OCI-LY1 (cell line): ENCODE measurements at regions not wholly inside any gene's neighbourhood (a gene's known extent, or its start where the extent isn't known, plus 50 kb on each side); places are given as distances from the start of the nearest gene placed in this dataset.

Experiments
- EZH2 ChIP-seq: fragments of 200-600 bp; sonication (generic), shearing (Covaris generic); IDR thresholded peaks from 2 replicates; pipeline ENCODE4 v1.8.0; 2017; ENCODE audit warnings: borderline replicate concordance, mixed run types, mild to moderate bottlenecking, antibody characterized with exemption, low read length, moderate library complexity, mixed read lengths
- TF ChIP-seq, protein P1 (sequence below): fragments of 200-600 bp; sonication (generic), shearing (Covaris generic); IDR thresholded peaks from 2 replicates; pipeline ENCODE4 v1.5.1; 2017; ENCODE audit warnings: mild to moderate bottlenecking, antibody characterized with exemption, low read length, moderate library complexity, mixed read lengths

DNA sequence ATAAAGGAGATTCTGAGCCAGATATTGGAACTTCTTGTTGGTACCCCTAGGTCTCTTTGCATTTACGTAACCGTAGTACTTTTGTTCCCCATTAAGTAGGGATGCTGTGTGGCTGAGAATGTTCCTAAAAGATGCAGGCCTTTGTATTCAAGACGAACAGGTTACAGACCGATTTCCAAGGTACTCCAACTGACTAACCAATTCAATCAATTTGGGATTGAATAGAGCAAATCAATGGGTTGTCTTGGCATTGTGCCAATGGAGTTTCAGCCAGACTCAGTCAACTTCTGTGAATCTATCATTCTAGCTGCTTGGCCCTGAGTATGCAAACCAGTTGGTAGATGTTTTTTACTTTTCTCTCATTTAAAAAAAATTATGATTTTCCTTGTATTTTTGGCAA lies 347.3 kb upstream of the NPVF start:
- TF ChIP-seq, protein P1, sequence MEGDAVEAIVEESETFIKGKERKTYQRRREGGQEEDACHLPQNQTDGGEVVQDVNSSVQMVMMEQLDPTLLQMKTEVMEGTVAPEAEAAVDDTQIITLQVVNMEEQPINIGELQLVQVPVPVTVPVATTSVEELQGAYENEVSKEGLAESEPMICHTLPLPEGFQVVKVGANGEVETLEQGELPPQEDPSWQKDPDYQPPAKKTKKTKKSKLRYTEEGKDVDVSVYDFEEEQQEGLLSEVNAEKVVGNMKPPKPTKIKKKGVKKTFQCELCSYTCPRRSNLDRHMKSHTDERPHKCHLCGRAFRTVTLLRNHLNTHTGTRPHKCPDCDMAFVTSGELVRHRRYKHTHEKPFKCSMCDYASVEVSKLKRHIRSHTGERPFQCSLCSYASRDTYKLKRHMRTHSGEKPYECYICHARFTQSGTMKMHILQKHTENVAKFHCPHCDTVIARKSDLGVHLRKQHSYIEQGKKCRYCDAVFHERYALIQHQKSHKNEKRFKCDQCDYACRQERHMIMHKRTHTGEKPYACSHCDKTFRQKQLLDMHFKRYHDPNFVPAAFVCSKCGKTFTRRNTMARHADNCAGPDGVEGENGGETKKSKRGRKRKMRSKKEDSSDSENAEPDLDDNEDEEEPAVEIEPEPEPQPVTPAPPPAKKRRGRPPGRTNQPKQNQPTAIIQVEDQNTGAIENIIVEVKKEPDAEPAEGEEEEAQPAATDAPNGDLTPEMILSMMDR, result no peak
- TF ChIP-seq EZH2, result no peak
